ENCODE measurements at regions not wholly inside any gene's neighbourhood (a gene's known extent, or its start where the extent isn't known, plus 50 kb on each side); places are given as distances from the start of the nearest gene placed in this dataset.

GRCh38 chr10:113326160-113327111, 226.4 kb upstream of the HABP2 start:
- DNase-seq (ENCODE audit: low read depth in 2 of 2) = peak; percentile 67 to 90
- Histone ChIP-seq H3K27ac (ENCODE audit: insufficient read depth, low read length) (no peak overlapping the region), H3K4me1 (ENCODE audit: control insufficient read depth, extremely low read depth, insufficient read depth, low read length) (no peaks in the 10 kb centered on the region), H3K36me3 (ENCODE audit: control insufficient read depth, insufficient read depth, low read length) (no peaks in the 10 kb centered on the region), H4K20me1 (ENCODE audit: control insufficient read depth, extremely low read depth, insufficient read depth, low read length) (no peaks in the 10 kb centered on the region), H3K79me2 (ENCODE audit: control insufficient read depth, insufficient read depth, low read length) (no peaks in the 10 kb centered on the region), H3K9ac (ENCODE audit: insufficient read depth, low read length) (no peak overlapping the region), H3K27me3 (ENCODE audit: control insufficient read depth, insufficient read depth, low read length) (peaks cover 7% of the 10 kb centered on the region), H3K9me3 (ENCODE audit: control insufficient read depth, insufficient read depth, low read depth, low read length) (no peaks in the 10 kb centered on the region), H3K4me2 (ENCODE audit: extremely low read depth, insufficient read depth, low read length) (no peak overlapping the region), H3K4me3 (replicated peaks in 1 of 4; ENCODE audit: control extremely low read depth in 1 of 4, insufficient read depth in 1 of 4, low read depth in 3 of 4, low read length in 4 of 4) (no peak overlapping the region), H2AFZ (ENCODE audit: low read length) (no peak overlapping the region)
- TF ChIP-seq CTCF (conservative IDR thresholded peaks at IDR 0.05 in 1 of 2, IDR thresholded peaks at IDR 0.05 in 1 of 2; ENCODE audit: low read depth in 1 of 2, low read length in 2 of 2) = peak in 1 of 2 donors; percentile 19
- no peak for TF ChIP-seq EZH2 (IDR thresholded peaks at IDR 0.05; ENCODE audit: low read length, missing control alignments)

- peaks cover 7% of the 10 kb centered on the region for H3K27me3 ChIP-seq (ENCODE audit: control insufficient read depth, insufficient read depth, low read length)
- H3K36me3 ChIP-seq (ENCODE audit: control insufficient read depth, insufficient read depth, low read length) = no peaks in the 10 kb centered on the region
- H3K4me2 ChIP-seq (ENCODE audit: extremely low read depth, insufficient read depth, low read length) = no peak overlapping the region
- no peak overlapping the region for H3K9ac ChIP-seq (ENCODE audit: insufficient read depth, low read length)
- no peaks in the 10 kb centered on the region for H4K20me1 ChIP-seq (ENCODE audit: control insufficient read depth, extremely low read depth, insufficient read depth, low read length)
- no peaks in the 10 kb centered on the region for H3K4me1 ChIP-seq (ENCODE audit: control insufficient read depth, extremely low read depth, insufficient read depth, low read length)
- DNase-seq (ENCODE audit: low read depth in 2 of 2) = peak; percentile 30 to 84
- no peak overlapping the region for H3K4me3 ChIP-seq (replicated peaks in 1 of 4; ENCODE audit: control extremely low read depth in 1 of 4, insufficient read depth in 1 of 4, low read depth in 3 of 4, low read length in 4 of 4)
- TF ChIP-seq EZH2 (IDR thresholded peaks at IDR 0.05; ENCODE audit: low read length, missing control alignments) = no peak
- no peak for TF ChIP-seq CTCF (conservative IDR thresholded peaks at IDR 0.05 in 1 of 2, IDR thresholded peaks at IDR 0.05 in 1 of 2; ENCODE audit: low read depth in 1 of 2, low read length in 2 of 2)
- H3K79me2 ChIP-seq (ENCODE audit: control insufficient read depth, insufficient read depth, low read length) = no peaks in the 10 kb centered on the region
- H3K9me3 ChIP-seq (ENCODE audit: control insufficient read depth, insufficient read depth, low read depth, low read length) = no peaks in the 10 kb centered on the region
- H3K27ac ChIP-seq (ENCODE audit: insufficient read depth, low read length) = no peak overlapping the region
- no peak overlapping the region for H2AFZ ChIP-seq (ENCODE audit: low read length)
Observed at GRCh38 chr10:113329121-113329596, 223.7 kb upstream of the HABP2 start.

- Histone ChIP-seq H3K9me3 (ENCODE audit: control insufficient read depth, insufficient read depth, low read depth, low read length) (no peaks in the 10 kb centered on the region), H4K20me1 (ENCODE audit: control insufficient read depth, extremely low read depth, insufficient read depth, low read length) (no peaks in the 10 kb centered on the region), H3K4me3 (replicated peaks in 1 of 4; ENCODE audit: control extremely low read depth in 1 of 4, insufficient read depth in 1 of 4, low read depth in 3 of 4, low read length in 4 of 4) (no peak overlapping the region), H3K36me3 (ENCODE audit: control insufficient read depth, insufficient read depth, low read length) (no peaks in the 10 kb centered on the region), H3K4me1 (ENCODE audit: control insufficient read depth, extremely low read depth, insufficient read depth, low read length) (no peaks in the 10 kb centered on the region), H2AFZ (ENCODE audit: low read length) (no peak overlapping the region), H3K4me2 (ENCODE audit: extremely low read depth, insufficient read depth, low read length) (no peak overlapping the region), H3K27ac (ENCODE audit: insufficient read depth, low read length) (no peak overlapping the region), H3K79me2 (ENCODE audit: control insufficient read depth, insufficient read depth, low read length) (no peaks in the 10 kb centered on the region), H3K27me3 (ENCODE audit: control insufficient read depth, insufficient read depth, low read length) (peaks cover 7% of the 10 kb centered on the region), H3K9ac (ENCODE audit: insufficient read depth, low read length) (no peak overlapping the region)
- TF ChIP-seq EZH2 (IDR thresholded peaks at IDR 0.05; ENCODE audit: low read length, missing control alignments) (no peak), CTCF (conservative IDR thresholded peaks at IDR 0.05 in 1 of 2, IDR thresholded peaks at IDR 0.05 in 1 of 2; ENCODE audit: low read depth in 1 of 2, low read length in 2 of 2) (no peak)
- DNase-seq (ENCODE audit: low read depth in 2 of 2) = peak in 1 of 2 donors; percentile 12
Observed at GRCh38 chr10:113331961-113332360, 220.9 kb upstream of the HABP2 start.

All from fibroblast of lung (primary cell).